CD1c-positive myeloid dendritic cell (primary cell): ENCODE measurements at regions not wholly inside any gene's neighbourhood (a gene's known extent, or its start where the extent isn't known, plus 50 kb on each side); places are given as distances from the start of the nearest gene placed in this dataset.
A peak's percentile ranks its signal among the peaks of the same experiment; 100 is the strongest.

Experiments
- DNase-seq: peaks from one replicate; pipeline ENCODE4 v3.0.0-alpha.2; 2016; ENCODE audit errors: extremely low spot score

GRCh38 chr15:99508852-99509251 lies 56.9 kb upstream of the MEF2A start:
- DNase-seq = no peak

DNA sequence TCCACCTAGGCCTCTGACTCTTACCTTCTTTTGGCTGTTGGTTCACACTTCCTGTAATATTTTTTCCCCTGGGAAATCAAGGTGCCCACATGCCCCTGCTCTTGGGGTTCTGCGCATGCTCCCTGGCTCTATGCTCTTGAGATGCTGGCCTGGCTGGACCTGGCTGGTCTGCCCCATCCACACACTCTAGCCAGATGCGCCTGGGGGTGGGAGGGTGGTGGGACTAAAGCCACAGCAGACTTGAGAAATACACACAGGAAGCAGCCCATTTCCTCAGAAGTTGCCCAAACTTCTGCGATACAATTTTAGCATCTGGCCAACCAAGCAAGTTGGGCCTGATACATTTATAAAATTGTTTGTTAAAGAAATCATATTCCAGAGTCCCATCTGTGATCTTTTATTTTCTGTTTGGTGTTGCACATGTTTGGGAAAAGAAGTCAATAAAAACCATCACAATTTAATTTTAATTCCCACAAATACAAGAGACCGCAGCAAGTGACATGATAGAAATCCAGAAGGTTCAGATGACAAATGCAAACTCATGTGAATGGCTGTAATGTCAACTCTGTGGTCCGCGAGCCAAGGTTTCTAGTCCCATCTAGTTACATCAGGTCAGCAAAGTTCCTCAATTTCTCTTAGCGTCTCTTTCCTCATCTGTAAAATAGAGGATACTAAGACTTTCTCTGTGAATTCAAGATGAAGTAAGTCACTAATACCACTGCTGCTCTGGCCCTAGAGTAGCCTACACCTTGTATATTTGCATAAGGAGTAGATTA lies 55.9 kb upstream of the MEF2A start:
- peak; percentile 89 for DNase-seq

DNA sequence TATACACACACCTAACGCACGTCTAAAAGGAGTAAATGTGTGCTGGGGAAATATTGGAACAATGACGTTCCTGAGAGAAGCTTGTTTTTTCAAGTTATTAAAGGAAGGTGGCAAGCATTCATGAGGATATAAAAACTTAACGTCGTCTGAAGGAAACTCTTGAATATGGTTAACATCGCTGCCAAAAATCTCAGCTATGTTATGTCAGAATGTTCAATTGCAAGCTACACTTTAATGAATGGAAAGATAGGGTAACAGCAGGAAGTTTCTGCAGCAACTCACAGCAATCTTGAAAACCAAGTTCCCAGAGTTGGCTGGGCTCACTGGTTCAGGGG lies 54.3 kb upstream of the MEF2A start:
- no peak for DNase-seq

- peak; percentile 59 for DNase-seq
Observed at GRCh38 chr15:99511866-99512661, 53.7 kb upstream of the MEF2A start.

DNA sequence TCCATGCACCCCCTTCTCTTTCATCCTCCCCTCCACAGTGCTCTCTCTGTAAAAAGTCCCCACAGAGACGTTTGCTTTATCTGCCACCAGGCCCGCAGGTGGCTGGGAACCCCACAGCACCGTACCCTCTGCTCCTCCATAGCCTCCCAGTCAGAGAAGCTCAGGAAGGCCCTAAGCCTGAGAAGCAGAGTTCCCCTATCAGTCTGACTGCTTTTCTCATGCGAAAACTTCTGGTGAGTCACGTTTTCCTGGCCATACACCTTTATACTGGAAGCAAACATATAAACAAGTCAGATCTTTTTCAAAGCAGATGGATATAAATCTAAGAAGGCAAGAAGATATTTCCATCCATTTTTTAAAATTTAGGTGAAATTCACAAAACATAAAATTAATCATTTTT lies 51.5 kb upstream of the MEF2A start:
- DNase-seq = no peak
